ENCODE measurements at regions not wholly inside any gene's neighbourhood (a gene's known extent, or its start where the extent isn't known, plus 50 kb on each side); places are given as distances from the start of the nearest gene placed in this dataset.

DNA sequence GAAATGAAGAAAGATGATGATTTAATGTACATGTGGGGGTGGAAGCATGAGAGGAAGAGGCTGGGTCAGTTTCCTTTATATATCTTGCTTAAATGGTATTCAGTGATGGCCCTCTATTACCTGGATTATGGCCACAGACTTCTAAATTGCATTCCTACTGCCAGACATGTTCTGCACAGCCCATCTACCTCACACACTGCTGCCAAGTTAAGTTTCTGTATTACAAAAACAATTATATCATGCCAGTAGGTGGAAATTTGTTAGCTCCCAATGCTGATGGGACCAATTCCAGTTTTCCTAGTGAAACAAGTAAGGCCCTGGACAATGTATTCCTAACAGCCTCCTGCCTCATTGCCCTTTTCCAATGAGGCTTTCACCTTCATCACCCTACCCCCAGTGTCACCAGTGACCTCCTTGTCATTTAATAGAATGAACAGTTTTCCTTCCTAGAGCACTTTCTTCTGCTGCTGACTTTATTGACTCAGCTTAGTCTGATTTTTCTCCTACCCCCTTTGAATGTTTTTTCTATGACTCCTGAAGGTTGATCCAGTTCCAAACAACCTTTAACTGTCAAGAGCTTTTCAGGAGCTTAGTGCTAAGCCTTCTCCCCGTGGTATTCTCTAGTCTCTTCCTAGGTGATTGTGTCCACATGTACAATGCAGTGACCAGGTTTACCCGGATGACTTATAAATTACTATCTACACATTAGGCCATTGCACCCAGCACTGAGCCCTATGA, 316.6 kb upstream of the ANKRD30A start:
- Mint-ChIP-seq H3K4me1 (ENCODE audit: unreplicated experiment) (no peaks in the 10 kb centered on the region), H3K27ac (no peak overlapping the region), H3K4me3 (no peak overlapping the region), H3K27me3 (no peaks in the 10 kb centered on the region), H3K9me3 (no peaks in the 10 kb centered on the region), H3K36me3 (no peaks in the 10 kb centered on the region)
- no peak for DNase-seq (ENCODE audit: extremely low spot score, unreplicated experiment)
- TF ChIP-seq, protein P1, sequence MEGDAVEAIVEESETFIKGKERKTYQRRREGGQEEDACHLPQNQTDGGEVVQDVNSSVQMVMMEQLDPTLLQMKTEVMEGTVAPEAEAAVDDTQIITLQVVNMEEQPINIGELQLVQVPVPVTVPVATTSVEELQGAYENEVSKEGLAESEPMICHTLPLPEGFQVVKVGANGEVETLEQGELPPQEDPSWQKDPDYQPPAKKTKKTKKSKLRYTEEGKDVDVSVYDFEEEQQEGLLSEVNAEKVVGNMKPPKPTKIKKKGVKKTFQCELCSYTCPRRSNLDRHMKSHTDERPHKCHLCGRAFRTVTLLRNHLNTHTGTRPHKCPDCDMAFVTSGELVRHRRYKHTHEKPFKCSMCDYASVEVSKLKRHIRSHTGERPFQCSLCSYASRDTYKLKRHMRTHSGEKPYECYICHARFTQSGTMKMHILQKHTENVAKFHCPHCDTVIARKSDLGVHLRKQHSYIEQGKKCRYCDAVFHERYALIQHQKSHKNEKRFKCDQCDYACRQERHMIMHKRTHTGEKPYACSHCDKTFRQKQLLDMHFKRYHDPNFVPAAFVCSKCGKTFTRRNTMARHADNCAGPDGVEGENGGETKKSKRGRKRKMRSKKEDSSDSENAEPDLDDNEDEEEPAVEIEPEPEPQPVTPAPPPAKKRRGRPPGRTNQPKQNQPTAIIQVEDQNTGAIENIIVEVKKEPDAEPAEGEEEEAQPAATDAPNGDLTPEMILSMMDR (conservative IDR thresholded peaks at IDR 0.05): no peak

DNA sequence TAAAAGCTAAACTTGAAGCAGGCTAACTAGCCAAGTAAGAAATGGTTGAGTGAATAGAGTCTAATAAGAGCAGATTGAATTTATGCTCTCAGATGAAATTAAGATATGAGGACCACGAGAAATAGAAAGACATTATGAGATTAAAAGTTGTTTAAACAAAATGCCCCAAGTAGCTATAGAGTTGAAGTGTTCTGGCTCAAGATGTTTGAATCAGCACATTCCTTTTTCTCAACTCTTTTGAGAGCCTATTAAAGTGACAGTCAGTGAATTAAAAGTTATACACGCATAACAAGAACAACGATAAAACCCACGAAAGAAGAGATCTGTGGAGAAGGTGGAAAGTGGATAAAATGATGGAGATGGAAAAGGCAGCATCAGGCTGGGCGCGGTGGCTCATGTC, 322.2 kb upstream of the ANKRD30A start:
- TF ChIP-seq, protein P1 (conservative IDR thresholded peaks at IDR 0.05): no peak
- no peaks in the 10 kb centered on the region for H3K36me3 Mint-ChIP-seq
- DNase-seq (ENCODE audit: extremely low spot score, unreplicated experiment): no peak
- peaks cover 25% of the 10 kb centered on the region for H3K4me1 Mint-ChIP-seq (ENCODE audit: unreplicated experiment)
- peaks cover 5% of the 10 kb centered on the region for H3K9me3 Mint-ChIP-seq
- H3K27me3 Mint-ChIP-seq: no peaks in the 10 kb centered on the region
- peak overlapping the region; percentile 32 for H3K4me3 Mint-ChIP-seq
- no peak overlapping the region for H3K27ac Mint-ChIP-seq

DNA sequence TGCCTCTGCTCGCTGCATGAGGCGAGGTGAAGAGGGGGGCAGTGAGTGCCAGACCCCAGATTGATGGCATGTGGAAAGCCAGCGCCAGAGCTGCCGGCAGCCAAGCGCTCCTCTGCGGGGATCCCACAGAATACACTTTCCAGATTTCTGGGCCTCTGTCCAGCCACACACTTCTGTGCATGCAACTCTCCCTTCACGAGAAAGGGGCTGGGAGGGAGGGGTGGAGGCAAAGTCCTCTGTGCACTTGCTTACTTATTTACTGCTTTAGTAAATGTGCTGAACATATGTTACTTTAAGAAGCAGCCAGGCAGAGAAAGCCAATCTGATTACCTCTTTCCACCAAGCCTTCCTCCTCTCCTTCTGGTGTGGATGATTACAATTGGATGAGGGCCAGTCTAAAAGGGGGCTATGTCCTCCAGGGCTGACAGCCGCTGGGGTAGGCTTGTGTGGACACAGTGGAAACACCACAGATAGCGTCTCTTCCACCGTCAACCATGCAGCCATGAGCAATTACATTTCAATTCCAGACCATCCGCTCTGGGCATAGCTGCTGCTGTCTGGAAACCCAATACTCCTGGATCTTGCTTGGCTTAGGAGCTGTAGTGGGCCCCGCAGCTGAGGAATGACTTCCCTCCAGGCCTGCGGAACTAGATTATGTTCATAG, 322.8 kb upstream of the ANKRD30A start:
- peak; percentile 72 for DNase-seq (ENCODE audit: extremely low spot score, unreplicated experiment)
- TF ChIP-seq, protein P1 (conservative IDR thresholded peaks at IDR 0.05): no peak
- no peaks in the 10 kb centered on the region for H3K36me3 Mint-ChIP-seq
- H3K27me3 Mint-ChIP-seq: no peaks in the 10 kb centered on the region
- peaks cover 5% of the 10 kb centered on the region for H3K9me3 Mint-ChIP-seq
- no peak overlapping the region for H3K27ac Mint-ChIP-seq
- peaks cover 25% of the 10 kb centered on the region for H3K4me1 Mint-ChIP-seq (ENCODE audit: unreplicated experiment)
- H3K4me3 Mint-ChIP-seq: peak overlapping the region; percentile 32

DNA sequence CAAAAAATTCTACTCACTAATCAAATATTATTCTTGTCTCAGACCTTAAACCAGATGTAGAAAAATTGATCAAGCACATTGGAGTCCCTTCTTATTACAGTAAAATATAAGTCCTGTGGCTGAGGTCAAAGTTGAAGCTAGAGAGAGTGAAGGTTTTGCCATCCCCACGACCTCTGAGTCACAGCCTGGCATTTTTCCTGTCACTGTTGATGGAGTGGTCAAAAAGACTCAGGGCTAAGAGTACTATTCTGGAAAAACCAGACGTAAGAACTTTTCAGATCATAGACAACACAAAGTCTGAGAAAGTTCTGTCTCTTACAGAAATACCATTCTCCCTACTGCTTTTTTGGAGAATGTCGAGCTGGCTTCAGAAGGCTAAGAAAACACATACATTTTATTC, 323.7 kb upstream of the ANKRD30A start:
- H3K4me3 Mint-ChIP-seq: peak overlapping the region; percentile 32
- H3K4me1 Mint-ChIP-seq (ENCODE audit: unreplicated experiment): peaks cover 25% of the 10 kb centered on the region
- no peaks in the 10 kb centered on the region for H3K27me3 Mint-ChIP-seq
- H3K27ac Mint-ChIP-seq: no peak overlapping the region
- no peaks in the 10 kb centered on the region for H3K36me3 Mint-ChIP-seq
- no peak for DNase-seq (ENCODE audit: extremely low spot score, unreplicated experiment)
- peaks cover 5% of the 10 kb centered on the region for H3K9me3 Mint-ChIP-seq
- TF ChIP-seq, protein P1 (conservative IDR thresholded peaks at IDR 0.05): no peak

DNA sequence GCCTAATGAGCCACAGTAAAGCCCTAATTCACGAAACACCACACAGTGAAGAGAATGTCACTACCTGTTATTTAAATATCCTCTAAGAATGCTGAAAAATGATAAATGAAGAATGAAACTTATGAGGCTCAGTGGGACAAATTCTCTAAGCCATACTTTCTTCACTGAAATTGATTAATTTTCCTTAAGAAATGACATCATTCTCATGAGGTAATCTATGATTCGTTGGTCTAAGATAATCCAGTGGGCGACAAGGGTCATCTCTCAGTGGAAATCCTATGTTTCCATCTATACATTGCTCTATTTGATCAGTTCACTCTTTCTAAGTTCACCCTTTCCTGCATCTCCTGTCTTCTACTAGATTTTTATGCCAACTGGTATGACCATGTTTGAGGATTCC, 330.4 kb upstream of the ANKRD30A start:
- Mint-ChIP-seq H3K9me3 (peaks cover 5% of the 10 kb centered on the region), H3K36me3 (no peaks in the 10 kb centered on the region), H3K4me1 (ENCODE audit: unreplicated experiment) (no peaks in the 10 kb centered on the region), H3K4me3 (no peak overlapping the region), H3K27ac (no peak overlapping the region), H3K27me3 (no peaks in the 10 kb centered on the region)
- DNase-seq (ENCODE audit: extremely low spot score, unreplicated experiment): no peak
- TF ChIP-seq, protein P1 (conservative IDR thresholded peaks at IDR 0.05): no peak

All from type B pancreatic cell (in vitro differentiated cells).